ENCODE measurements at regions not wholly inside any gene's neighbourhood (a gene's known extent, or its start where the extent isn't known, plus 50 kb on each side); places are given as distances from the start of the nearest gene placed in this dataset.

- Histone ChIP-seq H3K4me3 (no peak overlapping the region), H3K27ac (no peak overlapping the region), H3K4me1 (no peaks in the 10 kb centered on the region), H3K27me3 (ENCODE audit: low read depth) (no peaks in the 10 kb centered on the region), H3K9me3 (no peaks in the 10 kb centered on the region), H3K36me3 (no peaks in the 10 kb centered on the region)
- intact Hi-C loops (cut with DNase I): no loop called here
- TF ChIP-seq CTCF (IDR thresholded peaks at IDR 0.05): no peak
- ATAC-seq: no peak
- DNase-seq: no peak
Observed at GRCh38 chr2:150552041-150552820, 64.8 kb upstream of the RND3 start.

- no peaks in the 10 kb centered on the region for H3K27me3 ChIP-seq (ENCODE audit: low read depth)
- no peaks in the 10 kb centered on the region for H3K4me1 ChIP-seq
- no peaks in the 10 kb centered on the region for H3K36me3 ChIP-seq
- H3K9me3 ChIP-seq: no peaks in the 10 kb centered on the region
- ATAC-seq: no peak
- H3K27ac ChIP-seq: no peak overlapping the region
- DNase-seq: no peak
- intact Hi-C loops (cut with DNase I): no loop called here
- no peak for TF ChIP-seq CTCF (IDR thresholded peaks at IDR 0.05)
- no peak overlapping the region for H3K4me3 ChIP-seq
Observed at GRCh38 chr2:150549381-150549780, 61.9 kb upstream of the RND3 start.

- DNase-seq (no peak), ATAC-seq (no peak)
- intact Hi-C loops (cut with DNase I): no loop called here
Observed at GRCh38 chr2:150548527-150548926, 61.1 kb upstream of the RND3 start.

GRCh38 chr2:150545916-150546315 lies 58.4 kb upstream of the RND3 start:
- no peak overlapping the region for H3K4me3 ChIP-seq
- DNase-seq (no peak), ATAC-seq (no peak)
- H3K27me3 ChIP-seq (ENCODE audit: low read depth): no peaks in the 10 kb centered on the region
- no peaks in the 10 kb centered on the region for H3K4me1 ChIP-seq
- H3K9me3 ChIP-seq: no peaks in the 10 kb centered on the region
- intact Hi-C loops (cut with DNase I): no loop called here
- H3K36me3 ChIP-seq: no peaks in the 10 kb centered on the region
- no peak for TF ChIP-seq CTCF (IDR thresholded peaks at IDR 0.05)
- no peak overlapping the region for H3K27ac ChIP-seq

More at GRCh38 chr2:150548527-150548926, 61.1 kb upstream of the RND3 start:
- Histone ChIP-seq H3K27ac (no peak overlapping the region), H3K27me3 (ENCODE audit: low read depth) (no peaks in the 10 kb centered on the region), H3K4me3 (no peak overlapping the region), H3K9me3 (no peaks in the 10 kb centered on the region), H3K4me1 (no peaks in the 10 kb centered on the region), H3K36me3 (no peaks in the 10 kb centered on the region)
- TF ChIP-seq CTCF (IDR thresholded peaks at IDR 0.05): no peak

GRCh38 chr2:150544731-150545130 lies 57.3 kb upstream of the RND3 start:
- Histone ChIP-seq H3K27me3 (ENCODE audit: low read depth) (no peaks in the 10 kb centered on the region), H3K4me3 (no peak overlapping the region), H3K4me1 (no peaks in the 10 kb centered on the region), H3K9me3 (no peaks in the 10 kb centered on the region), H3K36me3 (no peaks in the 10 kb centered on the region), H3K27ac (no peak overlapping the region)
- intact Hi-C loops (cut with DNase I): no loop called here
- ATAC-seq (no peak), DNase-seq (no peak)
- TF ChIP-seq CTCF (IDR thresholded peaks at IDR 0.05): no peak

Data from lower lobe of right lung (tissue), 2 donors.